ENCODE measurements at regions not wholly inside any gene's neighbourhood (a gene's known extent, or its start where the extent isn't known, plus 50 kb on each side); places are given as distances from the start of the nearest gene placed in this dataset.

GRCh38 chr13:69028936-69029335, 1078.7 kb upstream of the ATXN8OS start:
- TF ChIP-seq POLR2A (IDR thresholded peaks at IDR 0.05) (no peak), CTCF (IDR thresholded peaks at IDR 0.05) (no peak)
